SW 1271 (cell line): ENCODE measurements at regions not wholly inside any gene's neighbourhood (a gene's known extent, or its start where the extent isn't known, plus 50 kb on each side); places are given as distances from the start of the nearest gene placed in this dataset.
"Not testable (repeated sequence)": the region's sequence is repeated elsewhere in the genome, so short reads cannot be mapped to it uniquely, and the experiment has no call there.

Experiments used
- DNase-seq, 2 experiments: peaks; one replicate each; lab custom pipeline; 2025; lab: John Stamatoyannopoulos, UW

DNA sequence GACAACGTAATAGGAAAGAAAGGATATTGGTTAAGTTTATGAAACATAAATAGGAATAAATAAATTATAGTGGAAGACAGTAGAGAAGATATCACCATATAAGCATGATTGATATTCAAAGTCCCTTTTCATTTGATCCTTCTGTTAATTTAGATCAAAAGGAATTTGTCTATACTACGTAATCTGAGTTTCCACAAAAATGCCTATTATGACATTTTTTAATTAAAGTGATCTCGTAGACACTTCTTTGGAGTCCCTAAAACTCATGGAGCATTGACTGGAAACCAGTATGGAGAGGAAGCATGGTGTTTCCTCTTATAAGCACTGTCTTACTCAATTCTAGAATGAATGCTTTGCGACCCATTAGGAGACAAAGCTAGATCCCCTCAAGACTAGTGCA is 411.4 kb upstream of the SPHKAP start:
- no peak for DNase-seq

DNA sequence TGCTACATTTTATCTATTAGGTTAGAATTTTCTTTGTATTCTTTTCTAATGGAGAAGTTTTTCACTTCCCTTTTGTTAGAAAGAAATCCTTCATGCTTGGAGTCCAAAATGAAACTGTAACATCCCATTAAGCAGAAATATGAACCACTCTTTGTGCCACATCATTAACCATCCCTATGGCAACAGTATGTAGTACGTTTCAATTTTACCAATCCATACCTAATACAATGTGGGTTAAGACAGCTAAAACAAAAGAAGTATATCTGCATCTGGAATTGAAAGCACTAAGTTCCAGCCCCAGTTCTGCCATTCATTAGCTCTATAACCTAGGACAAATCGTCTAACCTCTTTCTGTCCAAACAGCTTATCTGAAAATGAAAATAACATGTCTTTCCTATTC is 409.2 kb upstream of the SPHKAP start:
- DNase-seq = no peak

DNA sequence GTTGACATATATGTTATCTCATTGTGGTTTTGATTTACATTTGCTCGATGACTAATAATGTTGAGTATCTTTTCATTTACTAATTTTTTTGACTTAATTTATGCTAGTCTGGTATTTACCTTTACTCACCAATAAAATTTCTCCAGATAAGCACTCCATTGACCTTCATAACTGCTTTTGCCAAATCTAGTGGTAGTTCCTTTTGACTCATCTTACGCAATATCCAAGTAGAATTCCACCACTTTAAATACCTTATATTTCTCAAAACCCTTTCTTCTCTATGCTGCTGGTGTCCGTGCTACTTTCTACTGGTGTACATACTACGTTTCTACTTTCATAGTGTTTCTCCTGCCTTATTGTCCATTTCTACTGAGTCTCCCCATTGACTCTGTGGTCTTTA is 407.6 kb upstream of the SPHKAP start:
- DNase-seq = no peak

DNA sequence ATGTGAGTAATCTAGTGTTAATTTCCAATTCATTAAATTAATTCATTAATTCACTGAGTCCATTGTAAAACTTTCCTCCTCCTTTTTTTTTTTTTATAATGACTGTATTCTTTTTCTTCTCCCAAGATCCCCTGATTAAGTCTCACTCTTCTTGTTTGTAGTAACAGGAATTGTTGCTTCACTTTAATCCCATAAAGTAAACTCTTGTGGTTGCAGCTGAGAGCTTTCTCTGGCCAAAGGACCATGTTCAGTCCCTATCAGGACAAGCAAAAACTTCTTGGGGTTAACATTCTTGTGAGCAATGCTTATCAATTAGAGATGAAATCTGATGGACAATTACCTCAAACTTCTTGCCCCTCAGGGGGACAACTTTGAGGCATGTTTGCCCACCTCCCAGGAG is 400.2 kb upstream of the SPHKAP start:
- DNase-seq = no peak

DNA sequence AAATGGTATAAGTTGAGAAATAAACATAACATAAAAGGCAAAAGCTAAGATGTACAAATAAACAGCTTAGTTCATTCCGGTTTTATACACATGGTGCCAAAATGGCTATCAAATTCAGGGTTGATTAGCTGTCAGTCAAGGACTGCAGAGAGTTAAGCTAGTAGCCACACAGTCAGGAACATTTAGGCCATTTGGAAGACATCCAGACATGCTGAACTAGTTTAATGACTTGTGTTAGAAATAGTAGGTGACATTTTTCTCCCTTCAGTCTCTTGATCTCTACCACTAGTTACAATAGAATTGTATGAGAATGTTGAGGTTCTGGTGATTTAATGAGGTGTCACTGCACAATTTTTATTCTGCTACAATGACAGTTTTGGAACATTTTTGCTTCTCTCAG is 394.4 kb upstream of the SPHKAP start:
- DNase-seq = no peak

DNA sequence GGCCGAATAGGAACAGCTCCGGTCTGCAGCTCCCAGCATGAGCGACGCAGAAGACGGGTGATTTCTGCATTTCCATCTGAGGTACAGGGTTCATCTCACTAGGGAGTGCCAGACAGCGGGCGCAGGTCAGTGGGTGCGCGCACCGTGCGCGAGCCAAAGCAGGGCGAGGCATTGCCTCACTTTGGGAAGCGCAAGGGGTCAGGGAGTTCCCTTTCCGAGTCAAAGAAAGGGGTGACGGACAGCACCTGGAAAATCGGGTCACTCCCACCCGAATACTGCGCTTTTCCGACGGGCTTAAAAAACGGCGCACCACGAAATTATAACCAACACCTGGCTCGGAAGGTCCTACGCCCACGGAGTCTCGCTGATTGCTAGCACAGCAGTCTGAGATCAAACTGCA is 386.8 kb upstream of the SPHKAP start:
- not testable (repeated sequence) for DNase-seq

DNA sequence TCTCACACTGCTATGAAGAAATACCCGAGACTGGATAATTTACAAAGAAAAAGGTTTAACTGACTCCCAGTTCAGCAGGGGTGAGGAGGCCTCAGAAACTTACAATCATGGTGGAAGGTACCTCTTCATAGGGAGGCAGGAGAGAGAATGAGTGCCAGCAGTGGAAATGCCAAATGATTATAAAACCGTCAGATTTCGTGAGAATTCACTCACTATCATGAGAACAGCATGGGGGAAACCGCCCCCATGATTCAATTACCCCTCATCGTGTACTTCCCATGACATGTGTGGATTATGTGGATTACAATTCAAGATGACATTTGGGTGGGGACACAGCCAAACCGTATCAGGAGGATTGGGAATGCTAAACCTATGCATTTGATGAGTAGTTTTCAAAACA is 380.3 kb upstream of the SPHKAP start:
- no peak for DNase-seq

DNA sequence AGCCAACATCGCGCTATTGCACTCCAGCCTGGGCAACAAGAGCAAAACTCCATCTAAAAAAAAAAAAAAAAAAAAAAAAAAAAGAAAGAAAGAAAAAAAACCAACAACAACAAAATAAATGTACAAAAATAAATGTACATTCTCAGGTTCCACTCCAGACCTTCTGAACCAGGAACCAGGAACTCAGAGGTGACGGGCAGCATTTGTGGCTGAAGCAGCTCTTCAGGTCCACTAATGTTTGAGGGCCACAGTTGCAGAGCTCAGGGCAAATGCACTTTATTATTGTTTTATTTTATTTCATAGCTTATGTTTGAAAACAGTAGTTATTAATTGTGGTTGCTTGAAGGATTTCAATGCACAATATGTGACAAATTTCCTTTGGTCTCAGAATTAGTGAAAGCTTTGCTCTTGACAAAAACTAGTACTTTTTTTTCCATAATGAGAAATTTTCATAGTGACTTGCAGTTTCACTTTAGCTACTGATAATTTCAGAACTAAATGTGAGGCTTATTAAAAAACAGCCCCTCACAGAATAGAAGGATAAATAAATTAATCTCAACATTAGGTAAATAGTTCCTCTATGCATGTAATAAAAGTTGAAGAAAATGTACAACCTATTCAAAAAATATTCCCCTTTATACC is 378.4 kb upstream of the SPHKAP start:
- DNase-seq = no peak

DNA sequence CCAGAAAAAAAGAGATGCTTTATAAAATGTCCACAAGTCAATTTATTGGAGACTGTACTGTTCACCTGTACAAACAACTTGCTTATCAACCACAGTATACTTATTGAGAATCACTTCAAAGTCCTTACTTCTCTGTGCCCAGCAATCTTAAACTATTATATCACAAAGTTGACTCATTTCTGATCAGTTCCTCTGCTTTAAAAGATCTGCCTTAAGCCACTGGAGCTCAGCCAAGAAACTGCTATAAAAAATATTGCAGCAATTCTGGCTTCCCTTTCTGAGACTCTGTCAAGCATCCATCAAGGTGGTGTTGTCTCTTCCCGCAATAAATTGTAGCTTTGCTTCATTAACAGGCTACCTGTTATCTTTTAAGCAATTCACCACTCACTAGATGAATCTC is 375.2 kb upstream of the SPHKAP start:
- DNase-seq = no peak

DNA sequence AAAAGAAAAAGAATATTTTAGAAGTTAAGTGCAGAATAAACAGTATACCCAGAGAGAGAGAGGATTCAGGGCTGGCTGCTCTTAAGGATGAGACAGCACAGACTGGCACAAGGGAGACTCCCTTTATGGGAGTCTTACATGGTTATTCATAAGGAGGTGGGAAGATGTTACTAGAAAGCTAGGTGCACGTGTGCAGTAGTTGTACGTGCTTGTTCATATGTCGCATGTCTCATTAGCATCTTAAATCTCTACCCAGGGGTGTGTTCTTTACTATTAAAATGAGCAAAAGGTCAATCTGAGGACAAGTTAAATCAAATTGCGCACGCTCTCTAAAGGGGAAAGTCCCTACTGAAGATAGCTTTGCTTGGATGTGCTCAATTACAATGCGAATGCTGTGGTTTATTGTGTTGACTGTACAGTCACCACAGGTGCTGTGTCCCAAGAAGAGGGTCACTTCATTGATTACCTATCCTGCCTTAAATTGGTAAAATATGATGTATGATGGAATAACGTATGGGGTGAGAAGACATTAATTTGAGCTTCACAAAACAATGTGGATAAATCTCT is 368.0 kb upstream of the SPHKAP start:
- no peak for DNase-seq

DNA sequence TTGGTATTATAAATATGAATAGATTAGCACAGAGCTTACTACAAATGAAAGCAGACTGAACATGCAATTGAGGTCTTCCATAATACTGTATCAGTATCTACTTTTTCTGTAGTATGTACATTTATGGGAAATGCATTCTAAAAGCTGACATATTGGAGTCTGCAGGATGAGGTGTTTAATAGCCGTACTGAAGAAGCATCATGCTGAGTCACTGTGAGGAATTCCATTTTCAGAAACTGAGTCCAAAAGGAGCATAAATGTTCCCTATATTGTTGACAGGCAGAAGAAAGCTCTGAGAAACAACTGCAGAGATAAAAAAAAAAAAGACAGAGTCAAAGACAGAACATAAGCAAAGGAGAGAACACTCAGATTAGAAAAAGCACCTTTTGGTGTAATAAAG is 366.7 kb upstream of the SPHKAP start:
- no peak for DNase-seq

DNA sequence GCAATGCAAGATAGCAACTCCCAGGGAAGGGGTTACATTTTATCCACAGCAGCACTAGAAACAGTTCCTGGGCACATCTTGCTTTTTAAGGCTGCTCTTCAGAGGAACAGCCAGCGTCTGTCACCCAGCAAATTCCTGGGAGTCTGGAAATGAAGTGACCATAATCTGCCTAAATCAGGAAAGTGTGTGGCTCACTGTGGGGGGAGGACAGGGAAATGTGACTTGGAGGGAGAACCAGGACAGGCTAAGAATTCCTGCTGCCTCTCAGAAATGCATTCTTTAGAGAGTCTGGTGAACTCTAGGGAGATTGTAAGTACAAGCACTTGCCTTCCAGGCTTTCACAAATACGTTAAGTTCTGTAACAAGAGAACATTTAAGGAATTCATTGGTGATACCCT is 364.3 kb upstream of the SPHKAP start:
- no peak for DNase-seq

DNA sequence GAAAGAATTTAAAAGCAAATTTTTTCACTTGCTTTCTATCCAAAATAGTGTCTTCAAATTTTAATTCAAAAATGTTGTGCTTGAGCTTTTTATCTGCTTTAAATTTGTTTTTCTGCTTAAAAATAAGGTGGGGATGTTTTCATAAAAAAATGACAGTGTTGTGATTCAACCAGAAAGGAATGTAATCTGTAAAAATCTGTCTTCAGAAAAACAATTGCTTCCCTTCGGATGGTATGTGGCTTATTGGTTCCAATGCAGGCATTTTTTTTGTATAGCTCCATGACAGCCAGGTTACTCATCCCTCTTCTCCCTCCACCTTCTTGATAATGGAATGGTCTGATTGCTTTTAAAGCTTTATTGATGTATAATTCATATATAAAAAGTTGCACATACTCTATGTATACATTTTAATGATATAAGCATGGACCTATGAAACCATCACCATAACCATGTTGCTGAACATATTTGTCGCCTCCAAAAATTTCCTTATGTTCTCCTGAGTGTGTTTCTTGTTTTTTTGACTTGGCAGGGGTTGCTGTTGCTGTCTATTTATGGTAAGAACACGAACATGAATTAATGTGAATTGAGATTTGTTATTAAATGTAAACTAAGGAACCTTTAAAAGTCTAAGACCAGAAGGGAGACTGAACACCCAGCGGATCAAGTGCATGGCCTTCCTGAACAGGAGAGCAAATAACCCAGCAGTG is 363.7 kb upstream of the SPHKAP start:
- peak; percentile 14 to 70 for DNase-seq

DNA sequence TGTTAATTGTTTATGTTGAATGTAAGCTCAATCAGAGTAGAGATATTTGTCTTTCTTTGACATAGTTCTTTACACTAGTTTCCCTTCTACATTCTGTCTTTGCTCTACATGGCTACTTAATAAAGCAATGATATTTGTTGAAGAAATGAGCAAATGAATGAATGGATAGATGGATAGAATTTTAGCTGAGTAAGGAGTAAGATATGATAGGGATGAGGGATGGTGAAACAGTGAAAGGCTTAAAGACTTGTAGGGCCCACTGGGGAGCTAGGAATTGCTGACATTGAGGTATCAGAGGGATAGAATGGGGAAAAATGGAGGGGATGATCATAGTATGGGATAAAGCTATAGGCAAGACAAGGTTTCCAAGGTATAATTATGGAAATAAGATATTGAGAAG is 361.6 kb upstream of the SPHKAP start:
- DNase-seq = no peak

DNA sequence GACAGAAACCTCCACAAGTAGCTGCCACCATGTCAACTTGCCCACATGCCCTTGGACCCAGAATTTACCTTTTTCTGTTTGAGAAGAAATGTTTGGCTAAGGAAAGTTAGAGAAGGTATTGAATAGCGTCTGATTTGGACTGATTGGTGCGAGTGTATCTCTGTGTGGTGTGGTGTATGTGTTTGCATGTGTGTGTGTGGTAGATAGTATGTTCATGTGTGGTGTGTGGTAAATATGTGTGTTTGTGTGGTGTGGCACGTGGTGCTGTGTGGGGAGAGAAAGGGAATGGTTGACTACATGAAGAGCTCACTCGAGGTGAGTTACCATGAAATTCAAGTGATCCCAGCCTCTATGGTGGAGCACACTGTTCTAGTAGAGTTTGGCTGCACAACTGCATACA is 360.8 kb upstream of the SPHKAP start:
- DNase-seq = no peak

DNA sequence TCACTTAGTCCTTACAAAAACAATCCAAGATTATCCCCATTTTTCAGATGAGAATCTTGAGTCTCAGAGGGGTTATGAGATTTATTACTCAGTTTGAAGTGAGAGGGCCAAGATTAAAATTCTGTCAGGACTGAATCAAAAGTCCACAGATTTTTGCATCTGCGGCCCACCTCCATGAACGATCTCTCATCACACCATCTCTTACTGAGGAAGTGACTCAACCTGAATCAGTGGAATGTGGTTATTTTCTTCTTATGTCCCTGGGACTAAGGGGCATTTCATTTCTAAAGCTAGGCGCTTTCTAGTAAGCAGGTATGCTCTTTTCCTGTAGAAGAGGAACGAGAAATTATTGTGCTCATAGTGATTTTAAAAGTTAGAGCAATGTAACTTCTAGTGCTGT is 360.3 kb upstream of the SPHKAP start:
- DNase-seq = peak; percentile 2 to 30

DNA sequence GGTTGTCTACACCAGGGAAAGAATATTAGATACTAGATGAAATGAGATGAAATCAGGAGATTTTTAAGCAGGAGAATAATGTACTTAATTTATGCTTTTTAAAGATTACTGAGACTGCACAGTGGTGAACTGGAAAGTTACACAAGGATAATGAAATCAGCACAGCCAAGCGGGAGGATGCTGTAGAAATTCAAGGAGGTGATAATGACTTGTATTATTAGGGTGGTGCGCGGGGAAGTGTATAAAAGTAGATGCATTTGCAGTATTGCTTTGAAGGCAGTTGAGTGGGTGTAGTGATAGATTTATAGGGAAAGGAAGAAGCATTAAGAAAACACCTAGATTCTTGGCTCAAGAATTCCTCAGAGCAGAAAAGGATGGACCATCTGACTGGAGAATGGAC is 359.5 kb upstream of the SPHKAP start:
- no peak for DNase-seq

DNA sequence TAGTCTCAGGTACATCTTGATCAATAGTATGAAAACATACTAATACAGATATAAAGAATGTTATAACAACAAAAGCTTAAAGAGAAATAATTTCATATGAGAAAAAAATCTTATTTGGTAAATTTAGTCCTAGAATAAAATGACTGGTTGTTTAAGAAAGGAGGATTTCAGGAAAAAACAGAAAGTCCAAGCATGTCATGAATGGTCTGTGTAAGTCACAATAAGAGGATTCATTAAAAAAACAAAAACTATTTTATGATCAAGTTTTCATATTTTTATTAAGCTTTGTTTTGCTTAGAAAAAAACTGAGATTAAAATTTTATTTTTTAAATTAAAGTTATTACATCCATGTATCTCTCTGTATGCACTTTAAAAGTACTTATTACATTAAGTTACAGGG is 353.9 kb upstream of the SPHKAP start:
- DNase-seq = peak in 1 of 2 experiments; percentile 24

DNA sequence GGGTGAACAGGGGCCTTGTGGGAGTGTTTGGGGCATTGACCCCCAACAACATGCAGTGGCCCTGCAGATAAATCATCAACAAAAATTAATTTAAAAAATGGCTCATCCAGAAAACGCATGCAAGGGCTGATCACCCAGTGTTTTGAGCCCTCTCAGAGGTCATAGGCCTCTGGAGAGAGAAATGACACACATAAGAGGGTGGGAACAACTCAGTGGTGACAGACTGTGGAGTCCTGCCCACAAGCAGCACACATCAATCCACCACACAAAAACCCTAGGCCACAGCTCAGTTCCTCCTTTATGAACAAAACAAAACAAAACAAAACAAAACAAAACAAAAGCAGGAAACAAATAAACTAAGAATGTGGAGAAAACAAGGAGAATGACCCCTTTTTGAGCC is 351.7 kb upstream of the SPHKAP start:
- DNase-seq = no peak

DNA sequence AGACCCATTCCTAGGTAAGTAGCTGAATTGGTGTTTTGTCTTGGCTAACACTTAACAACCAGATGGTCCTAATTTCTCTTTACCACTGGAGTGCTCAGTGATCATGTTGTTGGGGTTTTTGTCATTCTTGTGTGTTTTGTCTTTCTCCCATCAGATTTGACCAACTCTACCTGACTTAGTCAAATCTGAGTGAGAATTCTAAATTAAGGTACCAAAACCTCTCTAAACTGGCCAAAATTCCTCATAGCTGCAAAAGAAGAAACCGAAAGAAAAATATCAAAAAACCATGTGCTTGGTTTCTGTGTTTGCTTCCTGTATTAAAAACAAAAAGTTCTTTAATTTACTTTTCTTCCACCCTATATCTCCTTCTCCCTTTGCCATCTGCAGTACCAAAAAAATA is 350.7 kb upstream of the SPHKAP start:
- no peak for DNase-seq

DNA sequence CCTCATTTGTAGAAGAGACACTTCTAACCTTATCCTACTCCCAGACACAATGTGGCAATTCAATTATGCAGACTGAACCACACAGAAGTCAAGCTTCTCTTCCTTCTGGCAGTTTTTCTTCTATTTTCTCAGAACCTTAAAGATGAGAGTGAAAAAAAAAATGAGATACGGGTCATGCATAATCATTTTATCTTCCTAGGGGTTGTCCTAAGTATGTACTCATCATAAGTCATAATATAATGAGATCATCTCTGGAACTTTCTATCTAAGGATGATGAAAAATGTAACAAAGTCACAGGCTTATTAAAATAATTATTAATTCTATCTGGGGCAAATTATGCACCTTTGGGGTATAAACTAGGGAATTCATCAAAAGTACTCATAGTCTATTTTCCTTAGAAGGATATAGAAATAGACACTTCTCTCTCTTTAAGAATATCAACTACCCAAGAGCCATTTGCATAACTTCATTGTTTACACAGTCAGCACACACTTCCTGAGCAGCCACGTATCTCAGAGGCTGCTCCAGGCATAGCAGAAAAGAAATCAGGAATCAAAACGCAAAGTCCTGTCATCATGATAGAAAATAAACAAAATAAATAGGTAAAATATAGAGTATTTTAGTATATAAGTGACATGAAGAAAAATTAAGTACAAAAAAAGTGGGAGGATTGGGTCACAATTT is 345.9 kb upstream of the SPHKAP start:
- no peak for DNase-seq

DNA sequence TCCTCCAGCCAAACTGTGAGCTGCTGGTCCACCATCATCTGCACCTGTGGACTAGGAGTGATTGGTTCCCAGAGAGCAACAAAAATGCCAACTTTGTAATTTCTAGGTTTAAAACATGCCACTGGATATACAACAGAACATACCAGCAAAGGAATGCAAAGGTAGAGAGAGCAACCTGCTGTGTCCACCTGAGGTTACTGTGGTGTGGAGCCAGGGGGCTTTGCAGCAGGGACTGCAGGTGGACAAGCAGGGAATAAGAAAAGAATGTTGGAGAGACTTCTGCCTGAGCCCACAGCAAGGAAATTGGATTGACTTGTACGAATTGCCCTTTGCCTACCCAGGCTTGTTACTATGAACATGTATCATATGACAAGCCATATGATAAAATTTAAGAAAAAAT is 345.2 kb upstream of the SPHKAP start:
- no peak for DNase-seq

DNA sequence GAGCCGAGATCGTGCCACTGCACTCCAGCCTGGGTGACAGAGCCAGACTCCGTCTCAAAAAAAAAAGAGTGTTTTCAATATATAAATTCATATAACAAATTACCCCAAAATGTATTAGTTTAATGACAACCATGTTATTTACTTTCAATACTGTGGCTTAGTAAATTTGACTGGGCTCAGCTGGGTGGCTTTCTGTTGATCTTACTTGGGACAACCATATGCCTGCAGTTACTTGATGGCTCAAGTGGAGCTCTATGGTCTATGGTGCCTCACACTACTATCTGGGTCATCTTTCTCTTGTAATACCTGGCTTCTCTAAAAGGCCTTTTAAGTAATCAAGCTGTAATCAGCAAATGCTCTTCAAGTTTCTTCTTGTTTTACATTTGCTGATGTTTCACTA is 341.5 kb upstream of the SPHKAP start:
- no peak for DNase-seq
